ENCODE measurements at regions not wholly inside any gene's neighbourhood (a gene's known extent, or its start where the extent isn't known, plus 50 kb on each side); places are given as distances from the start of the nearest gene placed in this dataset.

DNA sequence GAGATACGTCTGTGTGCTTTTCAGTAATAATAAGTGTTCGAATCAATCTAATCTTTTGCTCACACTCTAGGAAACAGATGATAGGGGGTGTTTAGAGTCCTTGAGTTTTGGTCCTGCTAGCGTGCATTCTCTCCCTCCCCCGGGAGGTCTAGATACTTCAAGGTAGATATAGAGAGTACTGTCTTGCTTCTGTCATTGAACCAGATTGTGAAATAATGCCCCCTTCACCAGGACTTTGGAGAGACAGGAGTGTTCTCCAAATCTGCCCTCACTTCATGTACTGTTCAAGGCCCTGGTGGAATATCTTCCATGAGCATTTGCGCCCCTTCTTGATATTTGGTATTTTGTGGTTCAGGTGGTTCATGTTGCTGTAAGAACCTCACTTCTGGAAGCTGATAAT lies 59.4 kb upstream of the MGAT5 start:
- no peak for DNase-seq (ENCODE audit: low read depth in 2 of 3, low spot score in 1 of 3)

GRCh38 chr2:134195341-134195740 lies 58.5 kb upstream of the MGAT5 start:
- no peak for DNase-seq (ENCODE audit: low read depth in 2 of 3, low spot score in 1 of 3)

DNA sequence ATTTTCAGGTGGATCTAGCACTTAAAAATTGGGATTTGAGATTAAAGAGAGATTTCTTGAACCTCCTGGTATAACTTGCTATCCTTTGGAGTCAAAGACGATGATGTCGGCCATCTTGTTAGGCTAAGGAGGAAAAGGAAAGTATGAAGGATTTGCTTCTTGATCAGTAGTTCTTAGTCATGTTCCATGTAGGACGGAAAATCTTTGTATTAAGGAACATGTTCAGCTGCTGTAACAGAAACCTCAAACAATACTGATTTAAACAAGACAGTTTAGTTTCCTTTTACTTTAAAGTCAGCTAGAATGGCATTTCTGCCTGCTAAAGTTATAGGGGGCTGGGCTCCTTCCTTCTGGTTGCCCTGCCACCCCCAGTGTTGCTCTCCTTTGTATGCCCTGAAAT lies 56.4 kb upstream of the MGAT5 start:
- DNase-seq (ENCODE audit: low read depth in 2 of 3, low spot score in 1 of 3) = no peak

- no peak for DNase-seq (ENCODE audit: low read depth in 2 of 3, low spot score in 1 of 3)
Measured at GRCh38 chr2:134198006-134198634, 55.8 kb upstream of the MGAT5 start.

- DNase-seq (ENCODE audit: low read depth in 2 of 3, low spot score in 1 of 3) = no peak
Measured at GRCh38 chr2:134199123-134199522, 54.7 kb upstream of the MGAT5 start.

DNA sequence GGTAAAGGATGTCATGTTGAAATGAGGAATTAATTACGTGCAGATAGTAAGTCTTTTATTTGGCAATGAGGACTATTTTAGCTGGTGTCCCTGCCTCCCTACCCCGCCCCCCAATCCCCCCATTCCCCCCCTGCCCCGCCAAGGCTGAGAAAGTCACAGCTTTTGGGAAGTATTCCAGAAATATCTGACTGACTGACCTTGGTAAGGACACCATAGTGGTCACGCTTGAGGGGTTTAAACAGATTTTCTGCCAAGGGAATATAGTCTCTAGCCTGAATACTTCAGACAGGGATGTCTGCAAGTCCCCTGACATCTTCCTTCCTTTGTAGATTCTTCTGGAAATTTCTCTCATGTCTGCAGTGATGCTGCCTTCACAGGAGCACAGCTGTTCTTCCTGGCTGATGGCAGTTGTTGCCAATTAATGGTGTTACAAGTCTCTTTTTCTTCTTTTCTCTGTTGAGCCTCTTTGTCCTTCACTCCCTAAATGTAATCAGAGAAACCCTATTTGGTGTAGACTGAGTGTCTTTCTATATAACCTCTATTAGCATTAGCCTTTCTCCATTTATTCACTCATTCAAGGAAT lies 53.7 kb upstream of the MGAT5 start:
- DNase-seq (ENCODE audit: low read depth in 2 of 3, low spot score in 1 of 3) = no peak

DNA sequence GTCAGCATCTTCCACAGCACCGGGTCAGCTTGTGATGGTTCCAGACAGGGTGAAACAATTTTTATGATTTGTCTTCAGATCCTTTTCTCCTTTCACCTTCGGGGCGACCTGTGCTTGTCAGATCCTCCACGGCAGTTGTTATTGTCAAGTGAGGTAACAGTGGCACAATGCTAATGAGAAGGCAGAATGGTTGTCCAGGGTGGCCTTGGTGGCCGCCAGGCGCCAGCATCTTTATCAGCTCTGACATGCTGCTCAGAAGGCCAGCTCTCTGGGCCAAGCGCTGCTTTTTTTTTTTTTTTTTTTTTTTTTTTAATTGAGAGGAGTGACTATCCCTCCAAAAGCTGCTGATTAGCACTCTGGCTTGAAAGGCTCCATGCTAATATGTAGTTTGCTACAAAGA lies 52.3 kb upstream of the MGAT5 start:
- no peak for DNase-seq (ENCODE audit: low read depth in 2 of 3, low spot score in 1 of 3)

DNA sequence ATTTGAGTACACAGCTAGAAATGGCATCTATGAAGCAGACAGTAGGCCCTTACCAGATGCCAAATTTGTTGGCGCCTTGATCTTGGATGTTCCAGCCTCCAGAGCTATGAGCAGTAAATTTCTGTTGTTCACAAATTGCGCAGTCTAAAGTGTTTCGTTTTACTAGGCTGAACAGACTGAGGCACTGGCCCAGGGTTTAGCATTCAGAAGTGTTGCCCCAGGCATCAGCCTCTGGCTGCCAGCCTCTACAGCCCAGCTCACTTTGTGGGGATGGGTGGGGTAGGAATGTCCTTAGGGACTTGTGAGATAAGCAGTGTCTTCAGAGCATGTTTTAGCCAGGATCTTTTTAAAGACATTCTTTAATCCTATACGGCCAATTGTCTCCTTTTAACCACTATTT lies 51.5 kb upstream of the MGAT5 start:
- DNase-seq (ENCODE audit: low read depth in 2 of 3, low spot score in 1 of 3) = no peak

DNA sequence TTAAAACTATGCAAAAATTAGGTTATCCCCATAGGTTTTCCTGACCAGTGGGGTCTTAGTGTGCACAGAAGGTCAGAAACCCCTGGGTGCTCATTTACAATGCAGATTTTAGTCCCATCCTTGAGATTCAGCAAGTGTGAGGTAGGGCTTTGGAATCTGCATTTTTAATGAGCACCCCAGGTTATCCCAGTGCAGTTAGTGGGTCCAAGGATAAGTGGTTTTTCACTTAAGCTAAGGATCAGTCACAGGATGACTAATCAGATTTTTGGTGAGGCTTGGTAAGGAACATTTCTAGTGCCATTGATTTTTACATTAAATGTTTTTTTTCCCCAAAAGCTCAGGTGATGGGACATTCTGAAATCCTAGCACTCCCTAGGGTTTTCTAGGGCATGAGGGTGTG lies 50.7 kb upstream of the MGAT5 start:
- DNase-seq (ENCODE audit: low read depth in 2 of 3, low spot score in 1 of 3) = no peak
